Lower lobe of right lung (tissue), 2 donors: ENCODE measurements at regions not wholly inside any gene's neighbourhood (a gene's known extent, or its start where the extent isn't known, plus 50 kb on each side); places are given as distances from the start of the nearest gene placed in this dataset.

Source experiments
- ATAC-seq, 2 donors: fragments of 200-7000 bp; cut with Tn5 transposase; one replicate each; pipeline ENCODE4 v1.9.1; 2020 to 2022; ENCODE audit warnings: mild to moderate bottlenecking in 2 of 2, moderate library complexity in 2 of 2
- DNase-seq: peaks from one replicate; pipeline ENCODE4 v3.0.0-alpha.2; 2020
- H3K27ac ChIP-seq: fragments of 200-600 bp; one replicate; pipeline ENCODE4 v1.8.0; 2022
- H3K27me3 ChIP-seq: fragments of 200-600 bp; one replicate; pipeline ENCODE4 v1.8.0; 2022; ENCODE audit warnings: low read depth
- H3K36me3 ChIP-seq: fragments of 200-600 bp; one replicate; pipeline ENCODE4 v1.8.0; 2022; ENCODE audit warnings: mild to moderate bottlenecking
- H3K4me1 ChIP-seq: fragments of 200-600 bp; one replicate; pipeline ENCODE4 v1.8.0; 2022
- H3K4me3 ChIP-seq: fragments of 200-600 bp; one replicate; pipeline ENCODE4 v1.8.0; 2022; ENCODE audit warnings: mild to moderate bottlenecking
- H3K9me3 ChIP-seq: fragments of 200-600 bp; one replicate; pipeline ENCODE4 v1.8.0; 2022
- CTCF ChIP-seq: fragments of 200-600 bp; IDR thresholded peaks from one replicate; pipeline ENCODE4 v1.8.0; 2022; ENCODE audit warnings: antibody characterized with exemption, mild to moderate bottlenecking
- intact Hi-C: fragments of 100-400 bp; cut with DNase I; formaldehyde crosslinking; loops from one replicate; pipeline ENCODE4 v1.11.0; 2022
- donor health status: DM: no; HTN: yes; CAD: no; lungs with severe emphysema.

- TF ChIP-seq CTCF, result no peak
- Histone ChIP-seq H3K4me1 (no peaks in the 10 kb centered on the region), H3K9me3 (no peaks in the 10 kb centered on the region), H3K36me3 (no peaks in the 10 kb centered on the region), H3K4me3 (no peak overlapping the region), H3K27ac (no peak overlapping the region), H3K27me3 (no peaks in the 10 kb centered on the region)
- intact Hi-C loops, result no loop called here
- ATAC-seq, result no peak
- DNase-seq, result no peak
These were observed 351.9 kb downstream of the SATB2 start for GRCh38 chr2:199105826-199106225.

GRCh38 chr2:199101487-199101886 lies 356.3 kb downstream of the SATB2 start:
- intact Hi-C loops, result no loop called here
- Histone ChIP-seq H3K4me1 (no peaks in the 10 kb centered on the region), H3K4me3 (no peak overlapping the region), H3K27ac (no peak overlapping the region), H3K36me3 (no peaks in the 10 kb centered on the region), H3K9me3 (no peaks in the 10 kb centered on the region), H3K27me3 (no peaks in the 10 kb centered on the region)
- DNase-seq, result no peak
- no peak for ATAC-seq
- TF ChIP-seq CTCF, result no peak

- DNase-seq (no peak), ATAC-seq (no peak)
- H3K36me3 ChIP-seq, result no peaks in the 10 kb centered on the region
- no peaks in the 10 kb centered on the region for H3K27me3 ChIP-seq
- no peak overlapping the region for H3K4me3 ChIP-seq
- no peaks in the 10 kb centered on the region for H3K4me1 ChIP-seq
- no peak for TF ChIP-seq CTCF
- intact Hi-C loops, result no loop called here
- no peaks in the 10 kb centered on the region for H3K9me3 ChIP-seq
- no peak overlapping the region for H3K27ac ChIP-seq
These were observed 357.2 kb downstream of the SATB2 start for GRCh38 chr2:199100326-199101110.

GRCh38 chr2:199092419-199092818 lies 365.3 kb downstream of the SATB2 start:
- ATAC-seq, result peak; percentile 43 to 62
- Histone ChIP-seq H3K4me1 (no peaks in the 10 kb centered on the region), H3K9me3 (no peaks in the 10 kb centered on the region), H3K4me3 (no peak overlapping the region), H3K27me3 (no peaks in the 10 kb centered on the region), H3K36me3 (no peaks in the 10 kb centered on the region), H3K27ac (no peak overlapping the region)
- DNase-seq, result peak; percentile 44
- intact Hi-C loops, result no loop called here
- TF ChIP-seq CTCF, result no peak

GRCh38 chr2:199085261-199085660 lies 372.5 kb downstream of the SATB2 start:
- DNase-seq (no peak), ATAC-seq (no peak)
- Histone ChIP-seq H3K27ac (no peak overlapping the region), H3K9me3 (no peaks in the 10 kb centered on the region), H3K36me3 (no peaks in the 10 kb centered on the region), H3K4me3 (no peak overlapping the region), H3K27me3 (no peaks in the 10 kb centered on the region), H3K4me1 (no peaks in the 10 kb centered on the region)
- intact Hi-C loops, result no loop called here
- TF ChIP-seq CTCF, result no peak
